Peyer's patch (tissue), 4 donors: ENCODE measurements at regions not wholly inside any gene's neighbourhood (a gene's known extent, or its start where the extent isn't known, plus 50 kb on each side); places are given as distances from the start of the nearest gene placed in this dataset.

ENCODE experiments used
- POLR2A ChIP-seq, 2 donors: fragments of 450-650 bp; IDR thresholded peaks; one replicate each; pipeline ENCODE4 v1.5.1; 2017; ENCODE audit warnings: antibody characterized with exemption in 2 of 2, mild to moderate bottlenecking in 2 of 2, moderate library complexity in 2 of 2
- TF ChIP-seq, protein P1 (sequence below), 6 experiments: fragments of 450-650 bp in 4 of 6; fragments of 200-600 bp in 2 of 6; sonication (generic) in 1 of 6; IDR thresholded peaks; one replicate each; pipeline ENCODE4 v1.5.1; 2017 to 2019; ENCODE audit warnings: antibody characterized with exemption in 6 of 6, mild to moderate bottlenecking in 3 of 6, moderate library complexity in 1 of 6

DNA sequence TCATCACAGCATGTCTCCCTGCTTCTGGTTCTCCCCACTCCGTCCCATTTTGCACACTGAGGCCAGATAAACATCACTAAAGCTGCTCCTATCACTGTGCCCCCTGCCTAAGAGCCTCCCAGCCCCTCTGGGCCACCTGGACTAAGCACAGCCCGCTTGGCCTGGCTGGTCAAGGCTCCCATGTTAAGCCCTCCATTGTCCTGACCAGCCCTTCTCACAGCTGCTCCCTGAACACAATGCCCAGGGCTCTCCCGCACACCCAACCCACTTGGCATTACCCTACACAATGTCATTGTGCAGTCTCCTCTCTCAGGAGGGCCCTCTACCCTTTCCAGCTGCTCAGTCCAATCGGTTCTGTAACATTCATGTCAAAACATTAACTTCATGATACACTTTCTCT is 133.4 kb downstream of the NUFIP1 start:
- TF ChIP-seq, protein P1, sequence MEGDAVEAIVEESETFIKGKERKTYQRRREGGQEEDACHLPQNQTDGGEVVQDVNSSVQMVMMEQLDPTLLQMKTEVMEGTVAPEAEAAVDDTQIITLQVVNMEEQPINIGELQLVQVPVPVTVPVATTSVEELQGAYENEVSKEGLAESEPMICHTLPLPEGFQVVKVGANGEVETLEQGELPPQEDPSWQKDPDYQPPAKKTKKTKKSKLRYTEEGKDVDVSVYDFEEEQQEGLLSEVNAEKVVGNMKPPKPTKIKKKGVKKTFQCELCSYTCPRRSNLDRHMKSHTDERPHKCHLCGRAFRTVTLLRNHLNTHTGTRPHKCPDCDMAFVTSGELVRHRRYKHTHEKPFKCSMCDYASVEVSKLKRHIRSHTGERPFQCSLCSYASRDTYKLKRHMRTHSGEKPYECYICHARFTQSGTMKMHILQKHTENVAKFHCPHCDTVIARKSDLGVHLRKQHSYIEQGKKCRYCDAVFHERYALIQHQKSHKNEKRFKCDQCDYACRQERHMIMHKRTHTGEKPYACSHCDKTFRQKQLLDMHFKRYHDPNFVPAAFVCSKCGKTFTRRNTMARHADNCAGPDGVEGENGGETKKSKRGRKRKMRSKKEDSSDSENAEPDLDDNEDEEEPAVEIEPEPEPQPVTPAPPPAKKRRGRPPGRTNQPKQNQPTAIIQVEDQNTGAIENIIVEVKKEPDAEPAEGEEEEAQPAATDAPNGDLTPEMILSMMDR (IDR thresholded peaks at IDR 0.05) = no peak
- no peak for TF ChIP-seq POLR2A (IDR thresholded peaks at IDR 0.05)
